GM23338 (cell line): ENCODE measurements at regions not wholly inside any gene's neighbourhood (a gene's known extent, or its start where the extent isn't known, plus 50 kb on each side); places are given as distances from the start of the nearest gene placed in this dataset.

Experiments
- ATAC-seq: fragments of 200-7000 bp; cut with Tn5 transposase; 3 replicates; pipeline ENCODE4 v1.9.1; 2020
- DNase-seq: peaks from one replicate; pipeline ENCODE4 v3.0.0-alpha.2; 2015; ENCODE audit warnings: low spot score
- H2AFZ ChIP-seq: fragments of 200-600 bp; sonication (generic); 2 replicates; pipeline ENCODE4 v1.8.0; 2016; ENCODE audit warnings: antibody characterized with exemption, mild to moderate bottlenecking, moderate library complexity
- H3F3A ChIP-seq: fragments of 200-600 bp; sonication (generic); replicated peaks from 2 replicates; pipeline ENCODE4 v1.8.0; 2017; ENCODE audit warnings: antibody characterized with exemption, mixed run types, low read depth
- H3K27ac ChIP-seq: fragments of 200-600 bp; sonication (generic); 2 replicates; pipeline ENCODE4 v1.6.1; 2016; ENCODE audit warnings: low read depth
- H3K27me3 ChIP-seq: fragments of 200-600 bp; sonication (generic); 2 replicates; pipeline ENCODE4 v1.8.0; 2016; ENCODE audit warnings: mild to moderate bottlenecking, mixed run types, moderate library complexity; ENCODE audit not compliant: insufficient read depth
- H3K36me3 ChIP-seq: fragments of 200-600 bp; sonication (generic); 2 replicates; pipeline ENCODE4 v1.8.0; 2016; ENCODE audit warnings: mild to moderate bottlenecking; ENCODE audit not compliant: insufficient read depth
- H3K4me1 ChIP-seq: fragments of 200-600 bp; sonication (generic); 2 replicates; pipeline ENCODE4 v1.8.0; 2016; ENCODE audit warnings: mild to moderate bottlenecking, moderate library complexity; ENCODE audit not compliant: insufficient read depth
- H3K4me2 ChIP-seq: fragments of 200-600 bp; sonication (generic); 2 replicates; pipeline ENCODE4 v1.7.1; 2017; ENCODE audit warnings: mixed run types
- H3K4me3 ChIP-seq: fragments of 200-600 bp; sonication (generic); 2 replicates; pipeline ENCODE4 v1.6.1; 2016; ENCODE audit warnings: mixed run types
- H3K79me2 ChIP-seq: fragments of 200-600 bp; sonication (generic); replicated peaks from 2 replicates; pipeline ENCODE4 v1.8.0; 2017; ENCODE audit warnings: mild to moderate bottlenecking; ENCODE audit not compliant: insufficient read depth
- H3K9me2 ChIP-seq: fragments of 200-600 bp; sonication (generic); 2 replicates; pipeline ENCODE4 v1.8.0; 2017; ENCODE audit not compliant: insufficient read depth
- H4K20me1 ChIP-seq: fragments of 200-600 bp; sonication (generic); replicated peaks from 2 replicates; pipeline ENCODE4 v1.8.0; 2017; ENCODE audit warnings: mild to moderate bottlenecking; ENCODE audit not compliant: insufficient read depth
- H3K27ac Mint-ChIP-seq: 2 replicates; pipeline ENCODE4 v1.8.0; 2020; ENCODE audit warnings: inconsistent platforms, mild to moderate bottlenecking, moderate library complexity, mixed read lengths
- H3K27me3 Mint-ChIP-seq: 3 replicates; pipeline ENCODE4 v1.8.0; 2022; ENCODE audit warnings: low read depth, mild to moderate bottlenecking, moderate library complexity, mixed read lengths, inconsistent platforms; ENCODE audit not compliant: insufficient read depth, poor library complexity
- H3K36me3 Mint-ChIP-seq: 3 replicates; pipeline ENCODE4 v1.8.0; 2021; ENCODE audit warnings: low read depth, mild to moderate bottlenecking, inconsistent platforms, moderate library complexity, mixed read lengths
- H3K4me1 Mint-ChIP-seq: 3 replicates; pipeline ENCODE4 v1.8.0; 2020; ENCODE audit warnings: mild to moderate bottlenecking, inconsistent platforms, mixed read lengths
- H3K4me3 Mint-ChIP-seq: 3 replicates; pipeline ENCODE4 v1.8.0; 2021; ENCODE audit warnings: moderate library complexity, mild to moderate bottlenecking, inconsistent platforms, mixed read lengths
- H3K9me3 Mint-ChIP-seq: 3 replicates; pipeline ENCODE4 v1.8.0; 2020; ENCODE audit warnings: moderate library complexity, mild to moderate bottlenecking, inconsistent platforms, mixed read lengths
- CTCF ChIP-seq, 2 experiments: fragments of 200-600 bp in 1 of 2; sonication (generic) in 1 of 2; conservative IDR thresholded peaks; 2 replicates each; pipeline versions ENCODE4 v1.5.1 to v1.6.1; 2016 to 2017; ENCODE audit warnings: antibody characterized with exemption in 2 of 2, low read depth in 2 of 2, mild to moderate bottlenecking in 2 of 2, moderate library complexity in 1 of 2
- ETS1 ChIP-seq: IDR thresholded peaks from 2 replicates; pipeline ENCODE4 v1.6.1; 2016; ENCODE audit warnings: antibody characterized with exemption
- EZH2phosphoT487 ChIP-seq: fragments of 200-600 bp; sonication (generic); IDR thresholded peaks from one replicate; pipeline ENCODE4 v1.8.1; 2018; ENCODE audit warnings: antibody characterized with exemption; ENCODE audit not compliant: unreplicated experiment
- JUNB ChIP-seq: IDR thresholded peaks from one replicate; pipeline ENCODE4 v1.6.1; 2016; ENCODE audit warnings: antibody characterized with exemption; ENCODE audit not compliant: unreplicated experiment
- NANOG ChIP-seq: IDR thresholded peaks from 2 replicates; pipeline ENCODE4 v1.6.1; 2016; ENCODE audit warnings: antibody characterized with exemption, borderline replicate concordance
- POLR2AphosphoS5 ChIP-seq: IDR thresholded peaks from 2 replicates; pipeline ENCODE4 v1.6.1; 2016; ENCODE audit warnings: antibody characterized with exemption, low read depth
- ZNF331 ChIP-seq: fragments of 250-450 bp; sonication (Bioruptor Pico); IDR thresholded peaks from 2 replicates; pipeline ENCODE4 v1.5.0; 2020; ENCODE audit warnings: low read depth, mild to moderate bottlenecking, moderate library complexity
- ZNF462 ChIP-seq: fragments of 250-450 bp; sonication (Bioruptor Pico); IDR thresholded peaks from 2 replicates; pipeline ENCODE4 v1.5.0; 2020; ENCODE audit warnings: mild to moderate bottlenecking, moderate library complexity

- TF ChIP-seq ZNF462 (CRISPR knock-in tag) (no peak), POLR2AphosphoS5 (no peak), ETS1 (no peak), NANOG (no peak), CTCF (conservative IDR thresholded peaks at IDR 0.05; ENCODE audit: low read depth in 2 of 2) (no peak), ZNF331 (CRISPR knock-in tag) (no peak)
These were observed 154.9 kb downstream of the SEMA6D start (continued) for GRCh38 chr15:47872208-47872607.

GRCh38 chr15:47872869-47873432, 155.6 kb downstream of the SEMA6D start:
- Histone ChIP-seq H3K79me2 (no peaks in the 10 kb centered on the region), H3K36me3 (no peaks in the 10 kb centered on the region), H4K20me1 (no peaks in the 10 kb centered on the region), H3K4me1 (no peaks in the 10 kb centered on the region), H3K27ac (no peak overlapping the region), H3K4me3 (no peak overlapping the region), H3F3A (no peaks in the 10 kb centered on the region), H3K4me2 (no peak overlapping the region), H2AFZ (peak overlapping the region; percentile 14; the same call in 1 of the 2 replicates), H3K27me3 (no peaks in the 10 kb centered on the region), H3K9me2 (peaks cover 3% of the 10 kb centered on the region; the same call in 1 of the 2 replicates)
- Mint-ChIP-seq H3K4me3 (no peak overlapping the region), H3K27me3 (no peaks in the 10 kb centered on the region), H3K27ac (no peak overlapping the region), H3K4me1 (peaks cover 5% of the 10 kb centered on the region; the same call in 1 of the 3 replicates), H3K9me3 (peaks cover 5% of the 10 kb centered on the region), H3K36me3 (no peaks in the 10 kb centered on the region)
- no peak for DNase-seq
- no peak for ATAC-seq
- no peak for TF ChIP-seq JUNB
- no peak for TF ChIP-seq EZH2phosphoT487
